ENCODE measurements at regions not wholly inside any gene's neighbourhood (a gene's known extent, or its start where the extent isn't known, plus 50 kb on each side); places are given as distances from the start of the nearest gene placed in this dataset.

GRCh38 chr4:176499518-176499917, 179.8 kb downstream of the SPCS3 start:
- Histone ChIP-seq H3K27me3 (ENCODE audit: insufficient read depth, poor library complexity, severe bottlenecking) (no peaks in the 10 kb centered on the region), H3K27ac (replicated peaks) (no peak overlapping the region), H3K4me3 (replicated peaks; ENCODE audit: insufficient read depth, low read length) (no peak overlapping the region)
- no peak for DNase-seq (ENCODE audit: low read depth in 1 of 2, low spot score in 1 of 2)
- TF ChIP-seq SPI1 (IDR thresholded peaks at IDR 0.05; ENCODE audit: borderline replicate concordance, low read depth) (no peak), POLR2AphosphoS5 (IDR thresholded peaks at IDR 0.05; ENCODE audit: low read depth) (no peak), CTCF (IDR thresholded peaks at IDR 0.05; ENCODE audit: insufficient read depth, low read length) (no peak), REST (IDR thresholded peaks at IDR 0.05; ENCODE audit: insufficient replicate concordance, low read depth) (no peak), GABPA (IDR thresholded peaks at IDR 0.05; ENCODE audit: low read depth) (no peak)

GRCh38 chr4:176500894-176501293, 181.1 kb downstream of the SPCS3 start:
- TF ChIP-seq POLR2AphosphoS5 (IDR thresholded peaks at IDR 0.05; ENCODE audit: low read depth) (no peak), REST (IDR thresholded peaks at IDR 0.05; ENCODE audit: insufficient replicate concordance, low read depth) (no peak), CTCF (IDR thresholded peaks at IDR 0.05; ENCODE audit: insufficient read depth, low read length) (no peak), GABPA (IDR thresholded peaks at IDR 0.05; ENCODE audit: low read depth) (no peak), SPI1 (IDR thresholded peaks at IDR 0.05; ENCODE audit: borderline replicate concordance, low read depth) (no peak)
- H3K4me3 ChIP-seq (replicated peaks; ENCODE audit: insufficient read depth, low read length), result no peak overlapping the region
- DNase-seq (ENCODE audit: low read depth in 1 of 2, low spot score in 1 of 2), result no peak
- H3K27me3 ChIP-seq (ENCODE audit: insufficient read depth, poor library complexity, severe bottlenecking), result no peaks in the 10 kb centered on the region
- no peak overlapping the region for H3K27ac ChIP-seq (replicated peaks)

- no peak overlapping the region for H3K27ac ChIP-seq (replicated peaks)
- DNase-seq (ENCODE audit: low read depth in 1 of 2, low spot score in 1 of 2), result no peak
- TF ChIP-seq POLR2AphosphoS5 (IDR thresholded peaks at IDR 0.05; ENCODE audit: low read depth) (no peak), REST (IDR thresholded peaks at IDR 0.05; ENCODE audit: insufficient replicate concordance, low read depth) (no peak), CTCF (IDR thresholded peaks at IDR 0.05; ENCODE audit: insufficient read depth, low read length) (no peak), SPI1 (IDR thresholded peaks at IDR 0.05; ENCODE audit: borderline replicate concordance, low read depth) (no peak), GABPA (IDR thresholded peaks at IDR 0.05; ENCODE audit: low read depth) (no peak)
These were observed 184.4 kb downstream of the SPCS3 start for GRCh38 chr4:176504118-176504517.

More at GRCh38 chr4:176504118-176504517, 184.4 kb downstream of the SPCS3 start:
- Histone ChIP-seq H3K4me3 (replicated peaks; ENCODE audit: insufficient read depth, low read length) (no peak overlapping the region), H3K27me3 (ENCODE audit: insufficient read depth, poor library complexity, severe bottlenecking) (no peaks in the 10 kb centered on the region)
